ENCODE measurements at regions not wholly inside any gene's neighbourhood (a gene's known extent, or its start where the extent isn't known, plus 50 kb on each side); places are given as distances from the start of the nearest gene placed in this dataset.
"Not testable (repeated sequence)": the region's sequence is repeated elsewhere in the genome, so short reads cannot be mapped to it uniquely, and the experiment has no call there.

DNA sequence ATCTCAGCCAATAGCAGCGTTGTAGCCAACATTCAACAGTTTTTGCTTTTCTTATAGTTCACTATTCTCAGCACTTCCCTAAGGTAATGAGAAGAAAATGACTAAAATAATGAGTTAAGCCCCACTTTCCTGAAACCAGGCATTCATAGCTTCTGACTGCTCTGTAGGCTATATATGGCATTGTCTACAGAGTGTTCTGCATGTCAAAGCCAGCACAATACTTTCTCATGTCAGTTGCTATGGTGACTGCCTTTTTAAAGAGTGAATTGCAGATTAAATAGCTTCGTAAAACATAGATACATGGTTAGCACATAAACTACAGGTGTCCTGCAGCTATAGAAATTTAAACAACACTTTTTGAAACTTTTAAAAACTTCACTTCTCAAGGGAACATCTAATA lies 1256.1 kb upstream of the CNTN5 start:
- Histone ChIP-seq H3K27me3 (no peaks in the 10 kb centered on the region), H3K4me3 (no peak overlapping the region), H3K4me1 (no peaks in the 10 kb centered on the region), H3K36me3 (no peaks in the 10 kb centered on the region), H3K9me3 (no peaks in the 10 kb centered on the region), H3K27ac (no peak overlapping the region)
- TF ChIP-seq, protein P1, sequence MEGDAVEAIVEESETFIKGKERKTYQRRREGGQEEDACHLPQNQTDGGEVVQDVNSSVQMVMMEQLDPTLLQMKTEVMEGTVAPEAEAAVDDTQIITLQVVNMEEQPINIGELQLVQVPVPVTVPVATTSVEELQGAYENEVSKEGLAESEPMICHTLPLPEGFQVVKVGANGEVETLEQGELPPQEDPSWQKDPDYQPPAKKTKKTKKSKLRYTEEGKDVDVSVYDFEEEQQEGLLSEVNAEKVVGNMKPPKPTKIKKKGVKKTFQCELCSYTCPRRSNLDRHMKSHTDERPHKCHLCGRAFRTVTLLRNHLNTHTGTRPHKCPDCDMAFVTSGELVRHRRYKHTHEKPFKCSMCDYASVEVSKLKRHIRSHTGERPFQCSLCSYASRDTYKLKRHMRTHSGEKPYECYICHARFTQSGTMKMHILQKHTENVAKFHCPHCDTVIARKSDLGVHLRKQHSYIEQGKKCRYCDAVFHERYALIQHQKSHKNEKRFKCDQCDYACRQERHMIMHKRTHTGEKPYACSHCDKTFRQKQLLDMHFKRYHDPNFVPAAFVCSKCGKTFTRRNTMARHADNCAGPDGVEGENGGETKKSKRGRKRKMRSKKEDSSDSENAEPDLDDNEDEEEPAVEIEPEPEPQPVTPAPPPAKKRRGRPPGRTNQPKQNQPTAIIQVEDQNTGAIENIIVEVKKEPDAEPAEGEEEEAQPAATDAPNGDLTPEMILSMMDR (IDR thresholded peaks at IDR 0.05 in 4 of 5, conservative IDR thresholded peaks at IDR 0.05 in 1 of 5): no peak
- TF ChIP-seq POLR2A (IDR thresholded peaks at IDR 0.05): no peak
- no peak for DNase-seq
- in situ Hi-C loops (cut with MboI; ENCODE audit: low sequenced_read_pairs in 4 of 4) (no loop called here), intact Hi-C loops (cut with DNase I; ENCODE audit: low total_unique reads) (no loop called here)
- no peak for ATAC-seq

DNA sequence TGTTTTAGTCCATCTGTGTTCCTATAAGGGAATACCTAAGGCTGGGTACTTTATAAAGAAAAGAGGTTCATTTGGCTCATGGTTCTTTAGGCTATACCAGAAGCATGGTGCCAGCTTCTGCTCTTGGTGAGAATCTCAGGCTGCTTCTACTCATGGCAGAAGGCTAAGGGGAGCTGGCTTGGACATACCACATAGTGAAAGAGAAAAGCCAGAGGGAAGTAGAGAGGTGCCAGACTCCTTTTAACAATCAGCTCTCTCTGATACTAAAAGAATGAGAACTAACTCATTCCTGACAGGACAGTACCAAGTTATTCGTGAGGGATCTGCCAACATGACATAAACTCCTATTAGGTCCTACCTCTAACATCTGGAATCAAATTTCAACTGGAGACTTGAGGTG lies 1250.2 kb upstream of the CNTN5 start:
- DNase-seq (no peak), ATAC-seq (no peak)
- H3K9me3 ChIP-seq: no peaks in the 10 kb centered on the region
- no peaks in the 10 kb centered on the region for H3K4me1 ChIP-seq
- intact Hi-C loops (cut with DNase I; ENCODE audit: low total_unique reads) (no loop called here), in situ Hi-C loops (cut with MboI; ENCODE audit: low sequenced_read_pairs in 4 of 4) (no loop called here)
- H3K36me3 ChIP-seq: no peaks in the 10 kb centered on the region
- TF ChIP-seq, protein P1 (IDR thresholded peaks at IDR 0.05 in 4 of 5, conservative IDR thresholded peaks at IDR 0.05 in 1 of 5): no peak
- TF ChIP-seq POLR2A (IDR thresholded peaks at IDR 0.05): no peak
- no peaks in the 10 kb centered on the region for H3K27me3 ChIP-seq
- no peak overlapping the region for H3K4me3 ChIP-seq
- H3K27ac ChIP-seq: no peak overlapping the region

DNA sequence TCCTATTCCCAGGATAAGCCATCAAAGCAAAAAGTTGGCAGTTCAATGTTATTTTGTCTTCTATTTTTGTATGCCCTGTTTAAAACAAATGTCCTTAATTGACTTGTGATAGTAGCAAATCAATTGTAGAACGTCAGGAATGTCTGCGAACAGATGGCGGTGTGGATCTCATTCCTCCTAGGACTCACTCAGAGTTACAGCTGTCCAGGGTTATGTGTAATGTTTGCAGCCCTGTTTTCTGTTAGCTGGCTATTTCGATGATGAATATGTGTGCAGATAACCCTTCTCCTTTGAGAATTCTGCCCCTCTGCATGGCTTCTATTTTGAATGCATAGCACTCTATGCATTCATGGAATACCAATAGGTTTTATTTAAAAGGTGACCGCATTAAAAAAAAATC lies 1248.0 kb upstream of the CNTN5 start:
- H3K4me3 ChIP-seq: no peak overlapping the region
- no peaks in the 10 kb centered on the region for H3K4me1 ChIP-seq
- DNase-seq (no peak), ATAC-seq (no peak)
- in situ Hi-C loops (cut with MboI; ENCODE audit: low sequenced_read_pairs in 4 of 4): no loop called here
- H3K36me3 ChIP-seq: no peaks in the 10 kb centered on the region
- intact Hi-C loops (cut with DNase I; ENCODE audit: low total_unique reads): no loop called here
- no peak for TF ChIP-seq POLR2A (IDR thresholded peaks at IDR 0.05)
- TF ChIP-seq, protein P1 (IDR thresholded peaks at IDR 0.05 in 4 of 5, conservative IDR thresholded peaks at IDR 0.05 in 1 of 5): no peak
- H3K27ac ChIP-seq: no peak overlapping the region
- H3K27me3 ChIP-seq: no peaks in the 10 kb centered on the region
- no peaks in the 10 kb centered on the region for H3K9me3 ChIP-seq

DNA sequence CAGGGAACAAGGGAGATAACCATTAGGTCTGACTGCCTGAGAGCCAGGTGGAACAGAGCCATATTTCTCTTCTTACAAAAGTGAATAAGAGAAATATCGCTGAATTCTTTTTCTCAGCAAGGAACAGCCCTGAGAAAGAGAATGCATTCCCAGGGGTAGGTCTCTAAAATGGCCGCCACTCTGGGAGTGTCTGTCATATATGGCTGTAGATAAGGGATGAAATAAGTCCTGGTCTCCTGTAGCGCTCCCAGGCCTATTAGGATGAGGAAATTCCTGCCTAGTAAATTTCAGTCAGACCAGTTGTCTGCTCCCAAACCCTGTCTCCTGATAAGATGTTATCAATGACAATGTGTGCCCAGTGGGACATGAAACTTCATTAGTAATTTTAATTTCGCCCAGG lies 1236.4 kb upstream of the CNTN5 start:
- in situ Hi-C loops (cut with MboI; ENCODE audit: low sequenced_read_pairs in 4 of 4); H3K4me3 ChIP-seq; H3K27ac ChIP-seq; H3K4me1 ChIP-seq; H3K27me3 ChIP-seq; intact Hi-C loops (cut with DNase I; ENCODE audit: low total_unique reads); H3K36me3 ChIP-seq; H3K9me3 ChIP-seq; DNase-seq; ATAC-seq: not testable (repeated sequence)

DNA sequence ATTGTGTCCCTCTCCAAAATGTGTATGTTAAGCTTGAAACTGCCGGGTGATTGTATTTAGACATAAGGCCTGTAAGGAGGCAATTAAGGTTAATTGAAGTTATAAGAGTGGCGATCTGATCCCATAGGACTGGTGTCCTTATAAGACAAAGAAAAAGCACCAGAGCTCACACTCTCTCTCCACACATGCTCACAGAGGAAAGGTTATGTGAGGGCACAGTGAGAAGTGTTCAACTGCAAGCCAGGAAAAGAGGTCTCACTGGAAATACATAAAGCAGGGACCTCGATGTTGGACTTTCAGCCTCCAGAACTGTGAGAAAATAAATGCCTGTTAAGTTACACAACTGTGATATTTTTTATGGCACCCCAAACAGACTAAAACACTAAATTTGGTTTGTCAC lies 1233.8 kb upstream of the CNTN5 start:
- no peak for ATAC-seq
- Histone ChIP-seq H3K27me3 (no peaks in the 10 kb centered on the region), H3K9me3 (no peaks in the 10 kb centered on the region), H3K4me3 (no peak overlapping the region), H3K4me1 (no peaks in the 10 kb centered on the region), H3K36me3 (no peaks in the 10 kb centered on the region), H3K27ac (no peak overlapping the region)
- no peak for DNase-seq
- TF ChIP-seq, protein P1 (IDR thresholded peaks at IDR 0.05 in 4 of 5, conservative IDR thresholded peaks at IDR 0.05 in 1 of 5): no peak
- no peak for TF ChIP-seq POLR2A (IDR thresholded peaks at IDR 0.05)
- intact Hi-C loops (cut with DNase I; ENCODE audit: low total_unique reads): no loop called here
- in situ Hi-C loops (cut with MboI; ENCODE audit: low sequenced_read_pairs in 4 of 4): no loop called here

Data from gastrocnemius medialis (tissue), 4 donors.